PC-3 (cell line): ENCODE measurements at regions not wholly inside any gene's neighbourhood (a gene's known extent, or its start where the extent isn't known, plus 50 kb on each side); places are given as distances from the start of the nearest gene placed in this dataset.
A peak's percentile ranks its signal among the peaks of the same experiment; 100 is the strongest.

Experiments
- ATAC-seq: fragments of 200-7000 bp; cut with Tn5 transposase; 2 replicates; pipeline ENCODE4 v1.9.1; 2020; ENCODE audit warnings: mild to moderate bottlenecking, moderate library complexity
- BruUV-seq: library from RNA; stranded (reverse); fragments of 400-500 nt; replicated peaks from 2 replicates; lab custom pipeline; 2021; lab: Mats Ljungman, UMichigan
- CTCF ChIA-PET: fragments of 300-600 bp; sonication (Branson Sonifier 250); formaldehyde crosslinking; loops from one replicate; lab custom pipeline; 2022; ENCODE audit warnings: antibody characterized with exemption; lab: Charles Lee
- POLR2A ChIA-PET: fragments of 300-600 bp; sonication (Branson Sonifier 250); formaldehyde crosslinking; loops from one replicate; lab custom pipeline; 2022; ENCODE audit warnings: antibody characterized with exemption; ENCODE audit not compliant: unreplicated experiment; lab: Charles Lee
- DNase-seq: peaks from one replicate; pipeline ENCODE4 v3.0.0-alpha.2; 2015
- H2AFZ ChIP-seq: fragments of 300-600 bp; sonication (generic); 2 replicates; pipeline ENCODE4 v1.6.0; 2016; ENCODE audit warnings: antibody characterized with exemption, low read length
- H3F3A ChIP-seq: fragments of 300-600 bp; sonication (generic); one replicate; pipeline ENCODE4 v1.6.0; 2017; ENCODE audit warnings: antibody characterized with exemption, low read length, control low read depth, mild to moderate bottlenecking; ENCODE audit not compliant: unreplicated experiment
- H3K27ac ChIP-seq: fragments of 300-600 bp; sonication (generic); 2 replicates; pipeline ENCODE4 v1.5.1; 2016; ENCODE audit warnings: mild to moderate bottlenecking, low read length
- H3K27me3 ChIP-seq: fragments of 300-600 bp; sonication (generic); 2 replicates; pipeline ENCODE4 v1.6.1; 2016; ENCODE audit warnings: low read length, mixed read lengths
- H3K36me3 ChIP-seq: fragments of 300-600 bp; sonication (generic); 2 replicates; pipeline ENCODE4 v1.6.1; 2016; ENCODE audit warnings: low read depth, mixed run types, low read length, mixed read lengths
- H3K4me1 ChIP-seq: fragments of 300-600 bp; sonication (generic); 2 replicates; pipeline ENCODE4 v1.5.1; 2016; ENCODE audit warnings: low read length; ENCODE audit not compliant: insufficient read depth
- H3K4me2 ChIP-seq: fragments of 300-600 bp; sonication (generic); 2 replicates; pipeline ENCODE4 v1.6.0; 2016; ENCODE audit warnings: low read length
- H3K4me3 ChIP-seq: fragments of 300-600 bp; sonication (generic); 2 replicates; pipeline ENCODE4 v1.5.1; 2016; ENCODE audit warnings: mild to moderate bottlenecking, low read length, mixed read lengths
- H3K79me2 ChIP-seq: fragments of 300-600 bp; sonication (generic); 2 replicates; pipeline ENCODE4 v1.6.1; 2017; ENCODE audit warnings: low read length, mixed read lengths
- H3K9ac ChIP-seq: fragments of 300-600 bp; sonication (generic); 2 replicates; pipeline ENCODE4 v1.6.0; 2016; ENCODE audit warnings: mild to moderate bottlenecking, low read length
- H3K9me2 ChIP-seq: fragments of 300-600 bp; sonication (generic); replicated peaks from 2 replicates; pipeline ENCODE4 v1.6.1; 2016; ENCODE audit warnings: mixed run types, low read length, mixed read lengths
- H3K9me3 ChIP-seq: fragments of 300-600 bp; sonication (generic); 2 replicates; pipeline ENCODE4 v1.6.1; 2016; ENCODE audit warnings: low read length, mixed read lengths
- H4K20me1 ChIP-seq: fragments of 300-600 bp; sonication (generic); 2 replicates; pipeline ENCODE4 v1.6.1; 2016; ENCODE audit warnings: low read length, mixed read lengths
- EZH2 ChIP-seq: fragments of 300-600 bp; sonication (generic); IDR thresholded peaks from one replicate; pipeline ENCODE4 v1.6.1; 2017; ENCODE audit warnings: antibody characterized with exemption, mild to moderate bottlenecking, low read length; ENCODE audit not compliant: unreplicated experiment
- EZH2phosphoT487 ChIP-seq: fragments of 300-600 bp; sonication (generic); IDR thresholded peaks from 2 replicates; pipeline ENCODE4 v1.6.1; 2018; ENCODE audit warnings: mild to moderate bottlenecking, antibody characterized with exemption, low read length, borderline replicate concordance
- intact Hi-C: fragments of 100-400 bp; cut with micrococcal nuclease; formaldehyde crosslinking; loops from 2 replicates; pipeline ENCODE4 v1.9.0; 2023
- TF ChIP-seq, protein P1 (sequence below): fragments of 300-600 bp; sonication (generic); conservative IDR thresholded peaks from 2 replicates; pipeline ENCODE4 v1.5.1; 2017; ENCODE audit warnings: antibody characterized with exemption, low read depth, mild to moderate bottlenecking, low read length

DNA sequence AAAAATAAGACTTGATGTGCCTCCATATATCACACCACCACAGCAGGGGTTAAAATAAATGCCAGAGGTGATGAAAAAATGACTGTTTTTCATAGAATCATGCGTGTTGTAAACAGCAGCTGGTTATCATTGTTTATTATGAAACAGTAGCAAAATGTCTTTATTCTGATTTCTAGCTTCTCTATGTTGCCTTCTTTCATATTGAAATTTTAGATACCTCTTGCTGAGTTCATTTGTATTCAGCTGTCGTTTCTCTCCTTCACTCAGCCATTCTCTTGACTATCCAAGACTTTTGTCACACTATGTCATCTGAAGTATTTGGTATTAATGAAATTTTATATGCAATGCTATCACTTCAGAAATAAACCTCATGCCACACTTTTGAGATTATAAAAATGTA lies 465.0 kb downstream of the TAF11L14 start:
- H3K27me3 ChIP-seq = no peaks in the 10 kb centered on the region
- no peaks in the 10 kb centered on the region for H3K9me2 ChIP-seq
- H3K9ac ChIP-seq = no peak overlapping the region
- H3K36me3 ChIP-seq = no peaks in the 10 kb centered on the region
- H2AFZ ChIP-seq = no peak overlapping the region
- no peak overlapping the region for H3K4me2 ChIP-seq
- no peak for DNase-seq
- H3K4me1 ChIP-seq = no peaks in the 10 kb centered on the region
- no peaks in the 10 kb centered on the region for H4K20me1 ChIP-seq
- ChIA-PET POLR2A (no interaction called here), CTCF (no interaction called here)
- intact Hi-C loops = no loop called here
- H3K79me2 ChIP-seq = no peaks in the 10 kb centered on the region
- no peaks in the 10 kb centered on the region for H3F3A ChIP-seq
- no peaks in the 10 kb centered on the region for H3K9me3 ChIP-seq
- BruUV-seq = no TSS peak
- H3K27ac ChIP-seq = no peak overlapping the region
- no peak overlapping the region for H3K4me3 ChIP-seq
- no peak for ATAC-seq
- TF ChIP-seq EZH2phosphoT487 (no peak), EZH2 (no peak)
- TF ChIP-seq, protein P1, sequence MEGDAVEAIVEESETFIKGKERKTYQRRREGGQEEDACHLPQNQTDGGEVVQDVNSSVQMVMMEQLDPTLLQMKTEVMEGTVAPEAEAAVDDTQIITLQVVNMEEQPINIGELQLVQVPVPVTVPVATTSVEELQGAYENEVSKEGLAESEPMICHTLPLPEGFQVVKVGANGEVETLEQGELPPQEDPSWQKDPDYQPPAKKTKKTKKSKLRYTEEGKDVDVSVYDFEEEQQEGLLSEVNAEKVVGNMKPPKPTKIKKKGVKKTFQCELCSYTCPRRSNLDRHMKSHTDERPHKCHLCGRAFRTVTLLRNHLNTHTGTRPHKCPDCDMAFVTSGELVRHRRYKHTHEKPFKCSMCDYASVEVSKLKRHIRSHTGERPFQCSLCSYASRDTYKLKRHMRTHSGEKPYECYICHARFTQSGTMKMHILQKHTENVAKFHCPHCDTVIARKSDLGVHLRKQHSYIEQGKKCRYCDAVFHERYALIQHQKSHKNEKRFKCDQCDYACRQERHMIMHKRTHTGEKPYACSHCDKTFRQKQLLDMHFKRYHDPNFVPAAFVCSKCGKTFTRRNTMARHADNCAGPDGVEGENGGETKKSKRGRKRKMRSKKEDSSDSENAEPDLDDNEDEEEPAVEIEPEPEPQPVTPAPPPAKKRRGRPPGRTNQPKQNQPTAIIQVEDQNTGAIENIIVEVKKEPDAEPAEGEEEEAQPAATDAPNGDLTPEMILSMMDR = no peak

DNA sequence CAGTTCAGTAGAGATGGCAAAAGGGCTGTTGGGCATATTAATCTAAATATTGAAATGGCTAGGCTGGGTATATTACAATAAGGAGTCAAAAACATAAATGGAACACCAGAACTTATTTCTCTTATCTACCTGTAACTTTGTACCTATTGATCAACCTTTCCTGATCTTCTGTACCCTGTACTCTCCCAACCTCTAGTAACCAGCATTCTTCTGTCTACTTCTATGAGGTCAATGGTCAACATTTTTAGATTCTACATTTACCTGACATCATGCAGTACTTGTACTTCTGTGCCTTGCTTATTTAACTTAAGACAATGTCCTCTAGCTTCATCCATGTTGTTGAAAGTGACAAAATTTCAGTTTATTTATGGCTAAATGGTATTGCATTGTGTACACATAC lies 467.3 kb downstream of the TAF11L14 start:
- no peaks in the 10 kb centered on the region for H3K27me3 ChIP-seq
- H3K4me1 ChIP-seq = peaks cover 6% of the 10 kb centered on the region
- ATAC-seq (no peak), DNase-seq (no peak)
- intact Hi-C loops = no loop called here
- no peaks in the 10 kb centered on the region for H3K79me2 ChIP-seq
- no peak for TF ChIP-seq EZH2phosphoT487
- TF ChIP-seq EZH2 = no peak
- TF ChIP-seq, protein P1 = no peak
- ChIA-PET CTCF (no interaction called here), POLR2A (no interaction called here)
- no peak overlapping the region for H2AFZ ChIP-seq
- no peaks in the 10 kb centered on the region for H4K20me1 ChIP-seq
- H3K9me2 ChIP-seq = no peaks in the 10 kb centered on the region
- no peak overlapping the region for H3K27ac ChIP-seq
- H3K9me3 ChIP-seq = no peaks in the 10 kb centered on the region
- no peaks in the 10 kb centered on the region for H3K36me3 ChIP-seq
- no peak overlapping the region for H3K4me3 ChIP-seq
- H3K4me2 ChIP-seq = no peak overlapping the region
- H3K9ac ChIP-seq = no peak overlapping the region
- no peaks in the 10 kb centered on the region for H3F3A ChIP-seq
- no TSS peak for BruUV-seq

DNA sequence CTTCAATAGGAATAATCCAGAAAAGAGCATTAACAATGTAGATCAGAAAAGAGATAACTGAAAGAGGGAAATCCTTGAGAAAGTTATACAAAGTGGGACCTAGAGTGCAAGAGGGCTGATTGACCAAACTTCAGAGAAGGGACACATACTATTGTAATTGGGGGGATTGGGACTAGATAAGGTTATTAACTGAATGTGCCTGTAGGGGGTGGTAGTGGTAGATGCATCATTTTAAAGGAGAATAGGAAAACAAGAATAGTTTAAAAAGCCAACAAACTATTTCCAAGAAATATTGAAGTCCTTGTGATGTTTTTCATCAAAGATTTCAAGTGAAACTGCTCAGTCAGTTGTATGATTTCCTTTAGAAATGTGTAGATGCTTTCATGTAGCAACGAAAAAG lies 468.5 kb downstream of the TAF11L14 start:
- no peak for DNase-seq
- Histone ChIP-seq H3K27me3 (no peaks in the 10 kb centered on the region), H2AFZ (no peak overlapping the region), H3K4me2 (no peak overlapping the region), H3K9me2 (no peaks in the 10 kb centered on the region), H3K36me3 (no peaks in the 10 kb centered on the region), H3K9me3 (no peaks in the 10 kb centered on the region), H3K4me1 (peaks cover 6% of the 10 kb centered on the region), H4K20me1 (no peaks in the 10 kb centered on the region), H3K79me2 (no peaks in the 10 kb centered on the region), H3K4me3 (no peak overlapping the region), H3K9ac (no peak overlapping the region), H3K27ac (no peak overlapping the region), H3F3A (no peaks in the 10 kb centered on the region)
- ChIA-PET POLR2A (no interaction called here), CTCF (no interaction called here)
- intact Hi-C loops = no loop called here
- TF ChIP-seq EZH2phosphoT487 = no peak
- TF ChIP-seq, protein P1 = peak; percentile 42
- BruUV-seq = no TSS peak
- ATAC-seq = no peak
